ENCODE measurements at regions not wholly inside any gene's neighbourhood (a gene's known extent, or its start where the extent isn't known, plus 50 kb on each side); places are given as distances from the start of the nearest gene placed in this dataset.
"Not testable (repeated sequence)": the region's sequence is repeated elsewhere in the genome, so short reads cannot be mapped to it uniquely, and the experiment has no call there.

- DNase-seq: no peak
Observed at GRCh38 chr6:141388666-141389065, 744.1 kb upstream of the GJE1 start.

GRCh38 chr6:141370438-141370837 lies 762.3 kb upstream of the GJE1 start:
- no peak for TF ChIP-seq CTCF (IDR thresholded peaks at IDR 0.05; ENCODE audit: partially characterized antibody, unreplicated experiment)
- Mint-ChIP-seq H3K4me1 (ENCODE audit: low read depth, unreplicated experiment) (peaks cover 9% of the 10 kb centered on the region), H3K27me3 (ENCODE audit: unreplicated experiment) (peaks cover 3% of the 10 kb centered on the region), H3K36me3 (ENCODE audit: unreplicated experiment) (peaks cover 9% of the 10 kb centered on the region), H3K27ac (ENCODE audit: unreplicated experiment) (peak overlapping the region; percentile 87), H3K9me3 (ENCODE audit: unreplicated experiment) (peaks cover 3% of the 10 kb centered on the region), H3K4me3 (ENCODE audit: unreplicated experiment) (no peak overlapping the region)
- DNase-seq: no peak

More at GRCh38 chr6:141388666-141389065, 744.1 kb upstream of the GJE1 start:
- Mint-ChIP-seq H3K27ac (ENCODE audit: unreplicated experiment) (no peak overlapping the region), H3K36me3 (ENCODE audit: unreplicated experiment) (no peaks in the 10 kb centered on the region), H3K9me3 (ENCODE audit: unreplicated experiment) (peaks cover 2% of the 10 kb centered on the region), H3K27me3 (ENCODE audit: unreplicated experiment) (peaks cover 1% of the 10 kb centered on the region), H3K4me1 (ENCODE audit: low read depth, unreplicated experiment) (no peaks in the 10 kb centered on the region), H3K4me3 (ENCODE audit: unreplicated experiment) (no peak overlapping the region)
- TF ChIP-seq CTCF (IDR thresholded peaks at IDR 0.05; ENCODE audit: partially characterized antibody, unreplicated experiment): no peak

- DNase-seq; H3K9me3 Mint-ChIP-seq (ENCODE audit: unreplicated experiment); H3K36me3 Mint-ChIP-seq (ENCODE audit: unreplicated experiment); H3K27me3 Mint-ChIP-seq (ENCODE audit: unreplicated experiment); H3K27ac Mint-ChIP-seq (ENCODE audit: unreplicated experiment); H3K4me1 Mint-ChIP-seq (ENCODE audit: low read depth, unreplicated experiment); H3K4me3 Mint-ChIP-seq (ENCODE audit: unreplicated experiment): not testable (repeated sequence)
Observed at GRCh38 chr6:141366796-141367195, 765.9 kb upstream of the GJE1 start.

- Mint-ChIP-seq H3K36me3 (ENCODE audit: unreplicated experiment) (peaks cover 9% of the 10 kb centered on the region), H3K9me3 (ENCODE audit: unreplicated experiment) (no peaks in the 10 kb centered on the region), H3K4me1 (ENCODE audit: low read depth, unreplicated experiment) (no peaks in the 10 kb centered on the region)
Observed at GRCh38 chr6:141364694-141365093, 768.0 kb upstream of the GJE1 start.

GRCh38 chr6:141364232-141364631 lies 768.5 kb upstream of the GJE1 start:
- no peak overlapping the region for H3K4me3 Mint-ChIP-seq (ENCODE audit: unreplicated experiment)
- H3K27me3 Mint-ChIP-seq (ENCODE audit: unreplicated experiment): peaks cover 3% of the 10 kb centered on the region
- no peaks in the 10 kb centered on the region for H3K4me1 Mint-ChIP-seq (ENCODE audit: low read depth, unreplicated experiment)
- no peak overlapping the region for H3K27ac Mint-ChIP-seq (ENCODE audit: unreplicated experiment)
- peaks cover 4% of the 10 kb centered on the region for H3K36me3 Mint-ChIP-seq (ENCODE audit: unreplicated experiment)
- no peak for DNase-seq
- no peaks in the 10 kb centered on the region for H3K9me3 Mint-ChIP-seq (ENCODE audit: unreplicated experiment)
- no peak for TF ChIP-seq CTCF (IDR thresholded peaks at IDR 0.05; ENCODE audit: partially characterized antibody, unreplicated experiment)

More at GRCh38 chr6:141364694-141365093, 768.0 kb upstream of the GJE1 start:
- no peak for DNase-seq
- Mint-ChIP-seq H3K27ac (ENCODE audit: unreplicated experiment) (no peak overlapping the region), H3K27me3 (ENCODE audit: unreplicated experiment) (peaks cover 3% of the 10 kb centered on the region), H3K4me3 (ENCODE audit: unreplicated experiment) (no peak overlapping the region)
- no peak for TF ChIP-seq CTCF (IDR thresholded peaks at IDR 0.05; ENCODE audit: partially characterized antibody, unreplicated experiment)

GRCh38 chr6:141361559-141361958 lies 771.2 kb upstream of the GJE1 start:
- Mint-ChIP-seq H3K36me3 (ENCODE audit: unreplicated experiment) (no peaks in the 10 kb centered on the region), H3K27me3 (ENCODE audit: unreplicated experiment) (no peaks in the 10 kb centered on the region), H3K27ac (ENCODE audit: unreplicated experiment) (no peak overlapping the region), H3K9me3 (ENCODE audit: unreplicated experiment) (no peaks in the 10 kb centered on the region), H3K4me1 (ENCODE audit: low read depth, unreplicated experiment) (no peaks in the 10 kb centered on the region), H3K4me3 (ENCODE audit: unreplicated experiment) (no peak overlapping the region)
- DNase-seq: no peak
- no peak for TF ChIP-seq CTCF (IDR thresholded peaks at IDR 0.05; ENCODE audit: partially characterized antibody, unreplicated experiment)

Measured in glutamatergic neuron (in vitro differentiated cells).